ENCODE measurements at regions not wholly inside any gene's neighbourhood (a gene's known extent, or its start where the extent isn't known, plus 50 kb on each side); places are given as distances from the start of the nearest gene placed in this dataset.
A peak's percentile ranks its signal among the peaks of the same experiment; 100 is the strongest.

DNA sequence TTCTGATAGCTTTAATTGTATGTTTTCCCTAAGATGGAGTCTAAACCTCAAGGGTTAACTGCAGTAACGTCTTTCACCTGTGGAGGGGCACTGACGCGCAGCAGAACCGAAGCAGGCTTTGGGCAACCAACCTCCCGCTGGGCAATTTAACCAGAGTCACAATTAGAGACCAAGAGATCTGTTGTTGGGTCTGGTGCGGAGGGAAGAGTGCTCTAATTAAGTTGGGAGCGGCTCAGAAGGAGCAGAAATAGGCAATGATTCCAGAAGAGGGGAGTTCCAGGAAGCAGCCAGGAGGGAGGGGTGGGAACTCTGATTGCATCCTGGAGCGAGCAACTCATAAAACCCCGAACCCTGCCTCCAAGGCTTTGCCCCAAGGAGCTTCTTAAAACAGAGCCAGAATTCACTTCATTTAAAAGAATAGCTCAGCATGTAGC, 245.8 kb downstream of the PAX3 start (continued):
- TF ChIP-seq YY1 (IDR thresholded peaks at IDR 0.05; ENCODE audit: low read depth, low read length), result peak; percentile 83
- no peak for TF ChIP-seq GTF2F1 (IDR thresholded peaks at IDR 0.05; ENCODE audit: borderline replicate concordance, low read depth, low read length)
- 0 out of 4 replicates have a peak, but pooled peaks of 1 of the 2 experiments have one; percentile 43 for TF ChIP-seq SIN3A (conservative IDR thresholded peaks at IDR 0.05 in 1 of 2, IDR thresholded peaks at IDR 0.05 in 1 of 2; ENCODE audit: low read depth in 1 of 2, low read length in 2 of 2)

All from H1 (cell line).